ENCODE measurements at regions not wholly inside any gene's neighbourhood (a gene's known extent, or its start where the extent isn't known, plus 50 kb on each side); places are given as distances from the start of the nearest gene placed in this dataset.

GRCh38 chr3:140854961-140855360 is 86.7 kb upstream of the SLC25A36 start:
- TF ChIP-seq POLR2A (IDR thresholded peaks at IDR 0.05; ENCODE audit: insufficient read depth in 1 of 2, low read depth in 2 of 2, low read length in 2 of 2) (no peak), USF2 (IDR thresholded peaks at IDR 0.05; ENCODE audit: low read depth, low read length) (no peak), USF2 (CRISPR knock-in tag; IDR thresholded peaks at IDR 0.05; ENCODE audit: borderline replicate concordance) (no peak), CTCF (CRISPR knock-in tag; IDR thresholded peaks at IDR 0.05) (no peak), EZH2 (conservative IDR thresholded peaks at IDR 0.05; ENCODE audit: low read depth, low read length) (no peak), MAX (IDR thresholded peaks at IDR 0.05) (no peak), TEAD2 (CRISPR knock-in tag; IDR thresholded peaks at IDR 0.05) (no peak), RAD21 (CRISPR knock-in tag; IDR thresholded peaks at IDR 0.05) (no peak), ZFP37 (CRISPR knock-in tag; IDR thresholded peaks at IDR 0.05; ENCODE audit: borderline replicate concordance) (no peak), HDAC6 (IDR thresholded peaks at IDR 0.05; ENCODE audit: low read depth, low read length) (no peak), ZC3H4 (CRISPR knock-in tag; IDR thresholded peaks at IDR 0.05; ENCODE audit: borderline replicate concordance) (no peak), TCF7L2 (IDR thresholded peaks at IDR 0.05; ENCODE audit: low read depth, low read length) (no peak)
